A673 (cell line): ENCODE measurements at regions not wholly inside any gene's neighbourhood (a gene's known extent, or its start where the extent isn't known, plus 50 kb on each side); places are given as distances from the start of the nearest gene placed in this dataset.

ENCODE experiments used
- BruUV-seq: library from RNA; stranded (reverse); fragments of 400-500 nt; replicated peaks from 2 replicates; lab custom pipeline; 2021; lab: Mats Ljungman, UMichigan
- CTCF ChIA-PET: fragments of 300-600 bp; sonication (Branson Sonifier 250); formaldehyde crosslinking; loops from one replicate; lab custom pipeline; 2022; ENCODE audit warnings: antibody characterized with exemption; lab: Charles Lee
- POLR2A ChIA-PET: fragments of 300-600 bp; sonication (Branson Sonifier 250); formaldehyde crosslinking; loops from one replicate; lab custom pipeline; 2022; ENCODE audit warnings: antibody characterized with exemption; ENCODE audit not compliant: low non-redundant PET; lab: Charles Lee
- DNase-seq: peaks from one replicate; pipeline ENCODE4 v3.0.0-alpha.2; 2015; ENCODE audit warnings: low spot score
- H3K27ac ChIP-seq: fragments of 200-600 bp; sonication (generic); 2 replicates; pipeline ENCODE4 v1.5.1; 2016; ENCODE audit warnings: mixed run types, low read depth, mild to moderate bottlenecking, mixed read lengths, antibody characterized with exemption, low read length; ENCODE audit not compliant: poor library complexity, severe bottlenecking
- H3K27me3 ChIP-seq: fragments of 200-600 bp; sonication (generic); replicated peaks from 2 replicates; pipeline ENCODE4 v1.6.1; 2017; ENCODE audit warnings: mixed run types, low read depth, mild to moderate bottlenecking, mixed read lengths, antibody characterized with exemption, low read length; ENCODE audit not compliant: insufficient read depth, poor library complexity
- H3K36me3 ChIP-seq: fragments of 200-600 bp; sonication (generic); 2 replicates; pipeline ENCODE4 v1.6.1; 2016; ENCODE audit warnings: mixed run types, mild to moderate bottlenecking, mixed read lengths, antibody characterized with exemption, low read length; ENCODE audit not compliant: insufficient read depth, poor library complexity, severe bottlenecking
- H3K4me1 ChIP-seq: fragments of 200-600 bp; sonication (generic); 2 replicates; pipeline ENCODE4 v1.6.1; 2017; ENCODE audit warnings: mixed run types, mild to moderate bottlenecking, mixed read lengths, antibody characterized with exemption, low read length; ENCODE audit not compliant: insufficient read depth, poor library complexity, severe bottlenecking
- H3K4me3 ChIP-seq: fragments of 200-600 bp; sonication (generic); 2 replicates; pipeline ENCODE4 v1.5.1; 2016; ENCODE audit warnings: low read depth, mixed run types, mild to moderate bottlenecking, mixed read lengths, low read length; ENCODE audit not compliant: poor library complexity, severe bottlenecking
- H3K9me3 ChIP-seq: fragments of 200-600 bp; sonication (generic); 2 replicates; pipeline ENCODE4 v1.6.1; 2016; ENCODE audit warnings: mixed run types, low read depth, mild to moderate bottlenecking, mixed read lengths, antibody characterized with exemption, low read length; ENCODE audit not compliant: poor library complexity, severe bottlenecking
- EZH2 ChIP-seq: fragments of 200-600 bp; sonication (generic); IDR thresholded peaks from 2 replicates; pipeline ENCODE4 v1.6.1; 2017; ENCODE audit warnings: borderline replicate concordance, low read depth, mild to moderate bottlenecking, mixed read lengths, antibody characterized with exemption, low read length; ENCODE audit not compliant: poor library complexity, severe bottlenecking
- intact Hi-C: fragments of 100-400 bp; cut with micrococcal nuclease; formaldehyde crosslinking; loops from one replicate; pipeline ENCODE4 v1.10.0; 2022; ENCODE audit not compliant: unreplicated experiment
- TF ChIP-seq, protein P1 (sequence below): fragments of 300-800, 200-600 bp; sonication (generic); conservative IDR thresholded peaks from 2 replicates; pipeline ENCODE4 v1.5.1; 2017; ENCODE audit warnings: low read depth, mild to moderate bottlenecking, antibody characterized with exemption, low read length, moderate library complexity, mixed read lengths

DNA sequence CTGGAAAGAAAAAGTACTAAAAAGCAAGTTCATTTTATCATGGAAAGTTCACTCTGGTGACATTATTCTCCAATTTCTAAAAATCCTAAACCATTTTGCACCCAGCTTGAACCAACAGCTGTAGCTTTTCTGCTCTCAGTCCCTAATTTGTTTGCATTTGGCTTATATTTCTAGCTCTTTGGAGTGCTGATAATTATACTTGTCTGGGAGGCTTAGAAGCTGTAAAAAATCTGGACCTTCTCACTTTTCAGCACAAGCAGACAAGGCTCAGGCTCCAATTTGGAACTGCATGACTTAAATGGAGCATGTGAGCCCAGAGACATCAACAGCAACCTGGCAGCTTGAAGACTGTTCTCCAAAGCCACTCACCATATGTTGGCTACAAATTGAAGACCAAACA is 170.9 kb upstream of the PCDH18 start:
- intact Hi-C loops: no loop called here
- Histone ChIP-seq H3K9me3 (no peaks in the 10 kb centered on the region), H3K4me1 (no peaks in the 10 kb centered on the region), H3K4me3 (no peak overlapping the region), H3K27me3 (no peaks in the 10 kb centered on the region), H3K27ac (no peak overlapping the region), H3K36me3 (no peaks in the 10 kb centered on the region)
- ChIA-PET CTCF (no interaction called here), POLR2A (no interaction called here)
- no peak for TF ChIP-seq EZH2
- TF ChIP-seq, protein P1, sequence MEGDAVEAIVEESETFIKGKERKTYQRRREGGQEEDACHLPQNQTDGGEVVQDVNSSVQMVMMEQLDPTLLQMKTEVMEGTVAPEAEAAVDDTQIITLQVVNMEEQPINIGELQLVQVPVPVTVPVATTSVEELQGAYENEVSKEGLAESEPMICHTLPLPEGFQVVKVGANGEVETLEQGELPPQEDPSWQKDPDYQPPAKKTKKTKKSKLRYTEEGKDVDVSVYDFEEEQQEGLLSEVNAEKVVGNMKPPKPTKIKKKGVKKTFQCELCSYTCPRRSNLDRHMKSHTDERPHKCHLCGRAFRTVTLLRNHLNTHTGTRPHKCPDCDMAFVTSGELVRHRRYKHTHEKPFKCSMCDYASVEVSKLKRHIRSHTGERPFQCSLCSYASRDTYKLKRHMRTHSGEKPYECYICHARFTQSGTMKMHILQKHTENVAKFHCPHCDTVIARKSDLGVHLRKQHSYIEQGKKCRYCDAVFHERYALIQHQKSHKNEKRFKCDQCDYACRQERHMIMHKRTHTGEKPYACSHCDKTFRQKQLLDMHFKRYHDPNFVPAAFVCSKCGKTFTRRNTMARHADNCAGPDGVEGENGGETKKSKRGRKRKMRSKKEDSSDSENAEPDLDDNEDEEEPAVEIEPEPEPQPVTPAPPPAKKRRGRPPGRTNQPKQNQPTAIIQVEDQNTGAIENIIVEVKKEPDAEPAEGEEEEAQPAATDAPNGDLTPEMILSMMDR: no peak
- no peak for DNase-seq
- no TSS peak for BruUV-seq

DNA sequence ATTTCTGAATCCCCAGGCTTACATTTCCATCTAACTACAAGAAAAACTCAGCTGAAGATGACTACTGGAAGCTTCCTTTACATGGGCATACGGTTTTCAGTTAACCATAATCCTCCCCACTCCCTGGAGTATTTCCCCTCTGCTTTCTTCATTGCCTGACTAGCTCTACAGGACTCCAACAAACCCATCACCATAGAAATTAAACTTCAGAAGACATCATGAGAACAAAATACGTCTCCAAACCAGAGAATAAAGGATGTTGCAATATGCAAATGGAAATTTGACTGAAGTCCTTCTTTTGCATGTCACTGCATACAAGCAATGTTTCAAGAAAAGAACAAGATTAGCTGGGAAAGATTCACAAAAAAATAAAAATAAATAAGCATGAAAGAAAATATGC is 170.2 kb upstream of the PCDH18 start:
- TF ChIP-seq EZH2: no peak
- TF ChIP-seq, protein P1: no peak
- intact Hi-C loops: no loop called here
- Histone ChIP-seq H3K4me3 (no peak overlapping the region), H3K27me3 (no peaks in the 10 kb centered on the region), H3K27ac (no peak overlapping the region), H3K4me1 (no peaks in the 10 kb centered on the region), H3K36me3 (no peaks in the 10 kb centered on the region), H3K9me3 (no peaks in the 10 kb centered on the region)
- ChIA-PET CTCF (no interaction called here), POLR2A (no interaction called here)
- peak; percentile 24 for DNase-seq
- no TSS peak for BruUV-seq

DNA sequence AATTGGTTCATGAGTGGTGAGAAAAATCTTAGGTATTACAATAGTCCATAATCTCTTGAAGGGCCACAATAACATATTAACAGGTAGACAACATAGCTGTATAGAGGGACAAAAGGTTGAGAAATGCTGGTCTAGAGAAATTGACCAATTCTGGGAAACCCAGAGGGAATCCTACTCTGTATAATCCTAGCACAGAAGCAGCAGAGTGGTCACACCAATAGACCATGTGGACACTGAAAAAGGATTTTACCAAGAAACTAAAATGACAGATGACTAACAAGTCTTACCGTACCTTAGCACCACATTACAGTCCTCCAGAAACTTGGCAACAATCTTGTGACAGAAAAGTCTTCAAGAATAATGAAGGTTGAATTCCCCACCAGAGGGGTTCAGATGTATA is 169.1 kb upstream of the PCDH18 start:
- ChIA-PET CTCF (no interaction called here), POLR2A (no interaction called here)
- DNase-seq: no peak
- Histone ChIP-seq H3K36me3 (no peaks in the 10 kb centered on the region), H3K4me3 (no peak overlapping the region), H3K4me1 (no peaks in the 10 kb centered on the region), H3K27me3 (no peaks in the 10 kb centered on the region), H3K9me3 (no peaks in the 10 kb centered on the region), H3K27ac (no peak overlapping the region)
- BruUV-seq: no TSS peak
- intact Hi-C loops: no loop called here
- TF ChIP-seq, protein P1: no peak
- no peak for TF ChIP-seq EZH2
